GM12872 (cell line): ENCODE measurements at regions not wholly inside any gene's neighbourhood (a gene's known extent, or its start where the extent isn't known, plus 50 kb on each side); places are given as distances from the start of the nearest gene placed in this dataset.

Source experiments
- CTCF ChIP-seq: IDR thresholded peaks from 3 replicates; pipeline ENCODE4 v1.5.1; 2011; ENCODE audit warnings: low read depth, mild to moderate bottlenecking, low read length, moderate library complexity; ENCODE audit not compliant: insufficient read depth

GRCh38 chr2:217289907-217290280 is 430.0 kb upstream of the TNP1 start:
- TF ChIP-seq CTCF, result no peak

- no peak for TF ChIP-seq CTCF
Observed at GRCh38 chr2:217289177-217289906, 429.5 kb upstream of the TNP1 start.

GRCh38 chr2:217288472-217289063 is 428.7 kb upstream of the TNP1 start:
- TF ChIP-seq CTCF, result no peak

GRCh38 chr2:217286833-217287232 is 427.0 kb upstream of the TNP1 start:
- TF ChIP-seq CTCF, result no peak

GRCh38 chr2:217285926-217286325 is 426.1 kb upstream of the TNP1 start:
- no peak for TF ChIP-seq CTCF

GRCh38 chr2:217283460-217283859 is 423.6 kb upstream of the TNP1 start:
- no peak for TF ChIP-seq CTCF

GRCh38 chr2:217282531-217282930 is 422.7 kb upstream of the TNP1 start:
- no peak for TF ChIP-seq CTCF
